ENCODE measurements at regions not wholly inside any gene's neighbourhood (a gene's known extent, or its start where the extent isn't known, plus 50 kb on each side); places are given as distances from the start of the nearest gene placed in this dataset.

- ChIA-PET CTCF (interaction anchor here (1.2 kb wide), 1 partner anchor 34 kb away, joined by 3 read pairs; no protein-coding TSS in a partner anchor), POLR2A (ENCODE audit: unreplicated experiment) (no interaction called here)
- Histone ChIP-seq H2BK20ac (ENCODE audit: low read depth, low read length) (no peak overlapping the region), H3K4me1 (ENCODE audit: control insufficient read depth, insufficient read depth, low read length) (no peaks in the 10 kb centered on the region), H2AK5ac (ENCODE audit: low read depth, low read length) (no peak overlapping the region), H3K79me1 (ENCODE audit: low read depth in 1 of 2, low read length in 2 of 2) (no peaks in the 10 kb centered on the region), H2BK5ac (ENCODE audit: low read depth, low read length, poor library complexity, severe bottlenecking) (no peak overlapping the region), H2AK9ac (replicated peaks; ENCODE audit: low read depth, low read length, poor library complexity) (no peak overlapping the region), H2BK120ac (ENCODE audit: low read depth, low read length) (no peak overlapping the region), H3K23ac (ENCODE audit: low read depth, low read length) (no peak overlapping the region), H3K4ac (ENCODE audit: low read depth, low read length) (no peak overlapping the region), H3K9ac (ENCODE audit: low read depth, low read length) (no peak overlapping the region), H3K14ac (replicated peaks; ENCODE audit: low read depth, low read length) (no peak overlapping the region), H3K27ac (ENCODE audit: insufficient read depth, low read length) (no peak overlapping the region), H4K5ac (ENCODE audit: low read depth, low read length) (no peak overlapping the region), H3K27me3 (ENCODE audit: control insufficient read depth, insufficient read depth, low read length) (no peaks in the 10 kb centered on the region), H2BK15ac (ENCODE audit: low read depth, low read length) (no peak overlapping the region), H4K8ac (ENCODE audit: low read depth in 2 of 2, low read length in 2 of 2) (no peak overlapping the region), H3K4me3 (ENCODE audit: insufficient read depth, low read depth, low read length) (no peak overlapping the region), H2AFZ (replicated peaks; ENCODE audit: low read length, poor library complexity) (no peak overlapping the region), H4K91ac (ENCODE audit: insufficient read depth, low read depth, low read length) (no peak overlapping the region), H3K4me2 (ENCODE audit: low read depth, low read length) (no peak overlapping the region), H3K9me1 (ENCODE audit: insufficient read depth, low read length) (no peaks in the 10 kb centered on the region), H4K20me1 (ENCODE audit: insufficient read depth, low read length) (no peaks in the 10 kb centered on the region), H3K56ac (ENCODE audit: extremely low read depth, insufficient read depth, low read length) (no peak overlapping the region), H3K36me3 (ENCODE audit: control insufficient read depth, insufficient read depth, low read length) (no peaks in the 10 kb centered on the region), H3K9me3 (ENCODE audit: control insufficient read depth, insufficient read depth, low read length) (no peaks in the 10 kb centered on the region), H3K18ac (ENCODE audit: low read depth, low read length) (no peak overlapping the region)
- TF ChIP-seq USF2 (IDR thresholded peaks at IDR 0.05; ENCODE audit: low read depth, low read length) = no peak
- in situ Hi-C loops (cut with MboI; ENCODE audit: low sequenced_read_pairs) (no loop called here), dilution Hi-C loops (cut with HindIII; ENCODE audit: low sequenced_read_pairs, unreplicated experiment) (no loop called here), intact Hi-C loops (cut with micrococcal nuclease) (no loop called here)
- no TSS peak for BruUV-seq (replicated peaks)
- ATAC-seq (ENCODE audit: low read depth) (no peak), DNase-seq (no peak)
- WGBS, 2 experiments (ENCODE audit: extremely low coverage in 2 of 2, insufficient read length in 1 of 2) = no CpG with 5 or more reads among the region's 1 CpG
These were observed 571.8 kb downstream of the PRKD1 start for GRCh38 chr14:29355846-29356245.

Data from IMR-90 (cell line).